ENCODE measurements at regions not wholly inside any gene's neighbourhood (a gene's known extent, or its start where the extent isn't known, plus 50 kb on each side); places are given as distances from the start of the nearest gene placed in this dataset.

DNA sequence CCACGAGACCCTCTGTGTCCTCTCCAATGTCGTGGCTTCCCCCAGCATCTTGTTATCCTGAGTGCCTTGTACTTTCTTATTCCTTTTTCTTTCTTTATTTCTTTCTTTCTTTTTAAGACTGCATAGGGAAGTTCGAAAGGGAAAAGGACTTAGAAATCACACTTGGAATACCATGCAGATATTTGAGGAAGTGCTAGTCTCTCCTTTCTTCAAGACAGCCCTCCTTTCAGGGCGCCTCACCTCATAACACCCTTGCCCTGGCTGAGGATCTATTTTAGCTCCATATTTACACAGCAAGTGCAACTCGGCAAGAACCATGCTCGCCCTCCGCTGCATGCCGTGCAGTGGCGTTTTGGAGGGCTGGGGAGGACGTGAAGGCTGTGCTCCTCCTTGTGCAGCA is 232.3 kb upstream of the GLI3 start:
- H2BK15ac ChIP-seq (ENCODE audit: low read depth, low read length): no peak overlapping the region
- no peaks in the 10 kb centered on the region for H3K79me1 ChIP-seq (ENCODE audit: insufficient read depth, low read depth, low read length, poor library complexity, severe bottlenecking)
- H2AK5ac ChIP-seq (ENCODE audit: insufficient read length, low read length): no peak overlapping the region
- Mint-ChIP-seq H3K36me3 (ENCODE audit: insufficient read depth in 1 of 3, low read depth in 3 of 3) (no peaks in the 10 kb centered on the region), H3K4me1 (no peaks in the 10 kb centered on the region), H3K9me3 (peaks cover under 1 to 3% of the 10 kb centered on the region in 2 experiments; a peak in 1 of 5 replicates), H3K4me3 (no peak overlapping the region), H3K27ac (no peak overlapping the region; a peak in 2 of 7 replicates), H3K27me3 (ENCODE audit: low read depth) (no peaks in the 10 kb centered on the region)
- H3K4ac ChIP-seq (ENCODE audit: low read depth, low read length): no peak overlapping the region
- H3K4me2 ChIP-seq (ENCODE audit: insufficient read depth, insufficient read length, low read length): no peak overlapping the region
- H3K14ac ChIP-seq (ENCODE audit: insufficient read depth, low read length): no peak overlapping the region
- no peak overlapping the region for H2BK5ac ChIP-seq (ENCODE audit: insufficient read length, low read length)
- no peak overlapping the region for H2BK20ac ChIP-seq (ENCODE audit: low read depth, low read length, poor library complexity, severe bottlenecking)
- H4K20me1 ChIP-seq (ENCODE audit: control insufficient read depth, insufficient read depth, insufficient read length): no peaks in the 10 kb centered on the region
- H4K91ac ChIP-seq (ENCODE audit: insufficient read length, low read depth, low read length): no peak overlapping the region
- H3K27ac ChIP-seq (ENCODE audit: insufficient read length, low read depth, low read length): no peak overlapping the region
- no peaks in the 10 kb centered on the region for H3K4me1 ChIP-seq (ENCODE audit: insufficient read depth, low read length)
- no peak for DNase-seq
- TF ChIP-seq, protein P1, sequence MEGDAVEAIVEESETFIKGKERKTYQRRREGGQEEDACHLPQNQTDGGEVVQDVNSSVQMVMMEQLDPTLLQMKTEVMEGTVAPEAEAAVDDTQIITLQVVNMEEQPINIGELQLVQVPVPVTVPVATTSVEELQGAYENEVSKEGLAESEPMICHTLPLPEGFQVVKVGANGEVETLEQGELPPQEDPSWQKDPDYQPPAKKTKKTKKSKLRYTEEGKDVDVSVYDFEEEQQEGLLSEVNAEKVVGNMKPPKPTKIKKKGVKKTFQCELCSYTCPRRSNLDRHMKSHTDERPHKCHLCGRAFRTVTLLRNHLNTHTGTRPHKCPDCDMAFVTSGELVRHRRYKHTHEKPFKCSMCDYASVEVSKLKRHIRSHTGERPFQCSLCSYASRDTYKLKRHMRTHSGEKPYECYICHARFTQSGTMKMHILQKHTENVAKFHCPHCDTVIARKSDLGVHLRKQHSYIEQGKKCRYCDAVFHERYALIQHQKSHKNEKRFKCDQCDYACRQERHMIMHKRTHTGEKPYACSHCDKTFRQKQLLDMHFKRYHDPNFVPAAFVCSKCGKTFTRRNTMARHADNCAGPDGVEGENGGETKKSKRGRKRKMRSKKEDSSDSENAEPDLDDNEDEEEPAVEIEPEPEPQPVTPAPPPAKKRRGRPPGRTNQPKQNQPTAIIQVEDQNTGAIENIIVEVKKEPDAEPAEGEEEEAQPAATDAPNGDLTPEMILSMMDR (conservative IDR thresholded peaks at IDR 0.05): no peak
- no peak overlapping the region for H2BK120ac ChIP-seq (ENCODE audit: low read depth, low read length, poor library complexity, severe bottlenecking)
- no peak overlapping the region for H3K18ac ChIP-seq (ENCODE audit: insufficient read length, low read depth, low read length)
- H4K5ac ChIP-seq (ENCODE audit: insufficient read length, low read depth, low read length): no peak overlapping the region
- no peaks in the 10 kb centered on the region for H3K79me2 ChIP-seq (ENCODE audit: insufficient read depth, low read length)
- no peaks in the 10 kb centered on the region for H3K23me2 ChIP-seq (ENCODE audit: insufficient read length, low read depth, low read length, poor library complexity, severe bottlenecking)
- H2AFZ ChIP-seq (ENCODE audit: low read length): no peak overlapping the region
- no peak overlapping the region for H3K23ac ChIP-seq (ENCODE audit: insufficient read length, low read depth, low read length)
- H3K27me3 ChIP-seq (ENCODE audit: insufficient read depth, low read length): no peaks in the 10 kb centered on the region
- H3K9me3 ChIP-seq (ENCODE audit: control insufficient read depth, low read depth, low read length): no peaks in the 10 kb centered on the region
- no peak overlapping the region for H3T11ph ChIP-seq (ENCODE audit: low read length)
- H4K8ac ChIP-seq (replicated peaks; ENCODE audit: insufficient read length, low read depth, low read length): no peak overlapping the region
- H3K9ac ChIP-seq (ENCODE audit: extremely low read depth, insufficient read length, low read length): no peak overlapping the region
- no peak overlapping the region for H2BK12ac ChIP-seq (ENCODE audit: insufficient read length, low read depth, low read length)
- WGBS (ENCODE audit: extremely low coverage, insufficient read length, low lambda C conversion rate): no CpG with 5 or more reads among the region's 10 CpGs
- H3K56ac ChIP-seq (ENCODE audit: insufficient read length, low read depth, low read length): no peak overlapping the region
